ENCODE measurements at regions not wholly inside any gene's neighbourhood (a gene's known extent, or its start where the extent isn't known, plus 50 kb on each side); places are given as distances from the start of the nearest gene placed in this dataset.

GRCh38 chr6:147769496-147770087 lies 261.1 kb downstream of the SAMD5 start:
- DNase-seq (ENCODE audit: low read depth in 2 of 2), result no peak
- H3K4me3 ChIP-seq (replicated peaks in 1 of 2; ENCODE audit: low read depth in 2 of 2, low read length in 2 of 2), result no peak overlapping the region
- no peak for TF ChIP-seq CTCF (IDR thresholded peaks at IDR 0.05; ENCODE audit: low read depth, low read length)

- DNase-seq (ENCODE audit: low read depth in 2 of 2), result no peak
- H3K4me3 ChIP-seq (replicated peaks in 1 of 2; ENCODE audit: low read depth in 2 of 2, low read length in 2 of 2), result no peak overlapping the region
- no peak for TF ChIP-seq CTCF (IDR thresholded peaks at IDR 0.05; ENCODE audit: low read depth, low read length)
These were observed 261.7 kb downstream of the SAMD5 start for GRCh38 chr6:147770221-147770620.

GRCh38 chr6:147772724-147773123 lies 264.2 kb downstream of the SAMD5 start:
- TF ChIP-seq CTCF (IDR thresholded peaks at IDR 0.05; ENCODE audit: low read depth, low read length), result no peak
- DNase-seq (ENCODE audit: low read depth in 2 of 2), result no peak
- no peak overlapping the region for H3K4me3 ChIP-seq (replicated peaks in 1 of 2; ENCODE audit: low read depth in 2 of 2, low read length in 2 of 2)

- peak; percentile 2 for TF ChIP-seq CTCF (IDR thresholded peaks at IDR 0.05; ENCODE audit: low read depth, low read length)
- no peak overlapping the region for H3K4me3 ChIP-seq (replicated peaks in 1 of 2; ENCODE audit: low read depth in 2 of 2, low read length in 2 of 2)
- DNase-seq (ENCODE audit: low read depth in 2 of 2), result no peak
These were observed 266.4 kb downstream of the SAMD5 start for GRCh38 chr6:147774856-147775255.

- no peak for DNase-seq (ENCODE audit: low read depth in 2 of 2)
- no peak overlapping the region for H3K4me3 ChIP-seq (replicated peaks in 1 of 2; ENCODE audit: low read depth in 2 of 2, low read length in 2 of 2)
- no peak for TF ChIP-seq CTCF (IDR thresholded peaks at IDR 0.05; ENCODE audit: low read depth, low read length)
These were observed 268.2 kb downstream of the SAMD5 start for GRCh38 chr6:147776631-147777213.

GRCh38 chr6:147779624-147780023 lies 271.1 kb downstream of the SAMD5 start:
- TF ChIP-seq CTCF (IDR thresholded peaks at IDR 0.05; ENCODE audit: low read depth, low read length), result no peak
- DNase-seq (ENCODE audit: low read depth in 2 of 2), result no peak
- no peak overlapping the region for H3K4me3 ChIP-seq (replicated peaks in 1 of 2; ENCODE audit: low read depth in 2 of 2, low read length in 2 of 2)

GRCh38 chr6:147782302-147782701 lies 273.8 kb downstream of the SAMD5 start:
- H3K4me3 ChIP-seq (replicated peaks in 1 of 2; ENCODE audit: low read depth in 2 of 2, low read length in 2 of 2), result no peak overlapping the region
- no peak for TF ChIP-seq CTCF (IDR thresholded peaks at IDR 0.05; ENCODE audit: low read depth, low read length)
- no peak for DNase-seq (ENCODE audit: low read depth in 2 of 2)
